HG02571 (cell line): ENCODE measurements at regions not wholly inside any gene's neighbourhood (a gene's known extent, or its start where the extent isn't known, plus 50 kb on each side); places are given as distances from the start of the nearest gene placed in this dataset.
"Not testable (repeated sequence)": the region's sequence is repeated elsewhere in the genome, so short reads cannot be mapped to it uniquely, and the experiment has no call there.

Experiments used
- ATAC-seq: cut with Tn5 transposase; IDR thresholded peaks from one replicate; pipeline ENCODE4 v1.9.1; 2021; ENCODE audit warnings: mild to moderate bottlenecking, moderate library complexity; ENCODE audit not compliant: unreplicated experiment

GRCh38 chr10:52967806-52968795 is 195.5 kb upstream of the MBL2 start:
- ATAC-seq = no peak

- ATAC-seq = no peak
Measured at GRCh38 chr10:52966904-52967303, 194.3 kb upstream of the MBL2 start.

DNA sequence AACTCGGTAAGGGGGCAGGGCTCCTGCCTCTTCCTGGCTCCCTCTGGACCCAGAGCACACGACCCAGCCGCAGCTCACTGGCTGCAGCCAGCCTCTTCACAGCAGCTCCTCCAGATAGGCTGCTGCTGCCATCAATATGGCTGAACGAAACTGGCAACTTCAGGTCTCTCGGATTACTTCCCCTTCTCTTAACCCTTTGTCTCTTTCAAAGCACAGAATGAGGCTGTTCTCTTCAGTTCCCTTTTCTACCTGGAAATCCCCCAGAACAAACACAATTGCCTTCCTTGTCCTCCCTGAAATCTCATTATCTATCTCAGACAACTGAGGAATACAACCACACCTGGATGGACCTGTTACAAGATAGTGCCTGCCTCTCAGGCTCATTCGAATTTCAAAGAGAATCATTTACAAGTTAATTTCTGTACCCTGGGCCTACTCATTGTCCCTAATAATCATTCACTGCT is 193.4 kb upstream of the MBL2 start:
- peak; percentile 98 for ATAC-seq

DNA sequence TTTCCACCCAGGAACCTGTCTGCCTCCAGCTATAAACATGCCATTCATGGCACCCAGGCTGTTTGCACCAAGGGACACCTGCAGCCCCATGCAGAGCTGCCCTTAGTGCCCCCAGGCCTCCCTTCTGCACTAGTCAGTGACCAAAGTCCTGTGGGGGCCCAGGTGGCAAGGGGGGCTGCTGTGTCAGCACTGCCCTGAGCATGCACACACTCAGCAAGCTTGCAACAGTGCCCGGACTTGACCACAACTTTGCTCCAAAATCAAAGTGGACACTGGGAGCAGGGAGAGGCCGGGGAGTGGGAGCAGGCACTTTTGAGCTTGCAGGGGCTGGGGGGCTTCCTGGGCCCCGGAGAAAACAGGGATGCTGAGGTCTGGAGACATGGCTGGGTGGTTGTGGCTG is 192.9 kb upstream of the MBL2 start:
- ATAC-seq = no peak

- no peak for ATAC-seq
Measured at GRCh38 chr10:52961323-52961722, 188.7 kb upstream of the MBL2 start.

DNA sequence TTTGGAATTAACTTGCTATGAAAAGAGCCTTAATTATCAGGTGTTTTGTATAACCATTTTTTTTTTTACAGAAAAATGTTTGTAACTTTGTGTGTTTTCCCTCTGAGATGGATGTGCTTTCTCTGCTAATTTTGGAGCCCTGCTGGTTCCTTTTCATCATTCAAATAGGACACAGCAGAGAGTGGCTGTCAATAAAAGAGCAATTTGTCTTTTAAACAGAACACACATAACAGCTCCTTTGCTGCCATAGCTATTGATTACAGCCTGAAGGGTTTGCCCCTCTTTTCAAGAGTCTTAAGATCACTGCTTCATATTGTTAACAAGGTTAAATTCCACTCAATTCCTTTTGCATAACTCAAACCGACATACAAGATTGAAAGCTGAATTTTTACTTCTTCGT is 187.2 kb upstream of the MBL2 start:
- ATAC-seq = no peak

DNA sequence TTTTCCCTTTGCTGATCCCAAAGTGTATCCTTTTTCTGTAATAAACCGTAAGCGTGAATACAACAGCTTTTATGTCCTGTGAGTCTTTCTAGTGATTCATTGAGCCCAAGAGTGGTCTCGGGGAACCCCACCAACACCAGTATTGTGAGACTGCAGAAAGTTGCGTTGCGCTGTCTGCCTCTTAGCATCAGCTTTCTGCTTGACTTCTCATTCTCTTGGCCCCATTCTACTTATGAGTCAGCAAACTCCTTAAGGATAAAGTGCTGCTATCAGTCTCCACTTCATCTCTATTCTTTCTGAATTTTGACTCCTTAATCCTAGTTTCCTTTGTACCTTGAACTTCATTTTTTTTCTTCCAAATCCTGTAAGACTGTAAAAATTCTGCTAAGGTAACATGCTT is 184.3 kb upstream of the MBL2 start:
- no peak for ATAC-seq

- no peak for ATAC-seq
Measured at GRCh38 chr10:52956461-52956860, 183.9 kb upstream of the MBL2 start.

DNA sequence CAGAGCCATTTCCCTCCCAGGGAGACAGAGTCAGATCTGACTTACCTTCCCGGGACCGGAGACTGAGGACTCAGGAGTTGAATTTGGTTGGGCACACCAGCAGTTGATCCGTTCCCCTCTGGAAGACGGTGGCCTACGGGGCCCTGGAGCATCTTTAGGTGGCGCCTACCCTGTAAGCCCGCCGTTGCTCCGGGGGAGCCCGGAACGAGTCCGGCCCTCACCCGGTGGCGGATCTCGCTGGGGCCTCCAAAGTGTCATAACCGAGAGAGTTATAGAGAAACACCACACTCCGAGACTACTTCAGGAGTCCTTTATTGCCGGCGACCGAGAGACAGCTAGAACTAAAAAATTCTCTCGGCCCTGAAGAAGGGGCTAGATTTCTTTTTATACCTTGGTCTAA is 182.8 kb upstream of the MBL2 start:
- no peak for ATAC-seq

- ATAC-seq = no peak
Measured at GRCh38 chr10:52954407-52954806, 181.8 kb upstream of the MBL2 start.

- ATAC-seq = no peak
Measured at GRCh38 chr10:52952391-52953055, 179.9 kb upstream of the MBL2 start.

DNA sequence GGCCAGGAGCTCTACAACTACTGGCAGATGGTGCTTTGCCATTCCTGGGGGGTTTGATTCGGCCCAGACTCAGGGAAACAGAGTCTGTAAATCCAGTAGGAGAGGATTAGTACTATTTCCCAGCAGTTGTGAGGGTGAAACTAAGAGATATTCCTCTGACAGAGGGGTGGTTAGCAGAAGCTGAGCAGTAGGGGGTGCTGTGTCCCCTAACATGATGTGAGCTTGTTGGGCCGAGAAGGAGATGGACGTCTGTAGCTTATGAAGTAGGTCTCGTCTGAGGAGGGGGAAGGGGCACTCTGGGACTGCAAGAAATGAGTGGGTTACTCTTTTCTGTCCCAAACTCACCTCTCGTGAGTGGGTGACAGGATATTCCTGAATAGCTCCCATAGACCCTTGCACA is 179.2 kb upstream of the MBL2 start:
- peak; percentile 90 for ATAC-seq

GRCh38 chr10:52950578-52950977 is 178.0 kb upstream of the MBL2 start:
- no peak for ATAC-seq

DNA sequence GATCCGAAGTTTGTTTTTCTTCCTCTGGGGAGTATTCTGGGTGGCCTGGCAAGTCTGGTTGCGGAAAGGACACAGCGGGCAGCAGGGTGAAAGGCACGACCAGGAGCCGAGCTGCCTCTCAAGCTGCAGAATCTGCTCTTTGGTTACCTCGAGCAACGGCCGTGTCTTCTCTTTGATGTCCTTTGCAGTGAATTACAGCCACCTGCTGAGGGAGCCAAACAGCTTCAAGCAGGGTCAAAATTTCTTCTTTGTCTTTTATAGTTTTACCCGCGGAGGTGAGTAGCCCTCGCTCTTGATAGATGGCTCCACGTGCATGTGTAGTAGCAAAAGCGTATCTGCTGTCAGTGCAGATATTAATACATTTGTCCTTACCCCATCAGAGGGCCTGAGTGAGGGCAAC is 177.3 kb upstream of the MBL2 start:
- ATAC-seq = no peak

GRCh38 chr10:52946486-52946885 is 173.9 kb upstream of the MBL2 start:
- no peak for ATAC-seq

DNA sequence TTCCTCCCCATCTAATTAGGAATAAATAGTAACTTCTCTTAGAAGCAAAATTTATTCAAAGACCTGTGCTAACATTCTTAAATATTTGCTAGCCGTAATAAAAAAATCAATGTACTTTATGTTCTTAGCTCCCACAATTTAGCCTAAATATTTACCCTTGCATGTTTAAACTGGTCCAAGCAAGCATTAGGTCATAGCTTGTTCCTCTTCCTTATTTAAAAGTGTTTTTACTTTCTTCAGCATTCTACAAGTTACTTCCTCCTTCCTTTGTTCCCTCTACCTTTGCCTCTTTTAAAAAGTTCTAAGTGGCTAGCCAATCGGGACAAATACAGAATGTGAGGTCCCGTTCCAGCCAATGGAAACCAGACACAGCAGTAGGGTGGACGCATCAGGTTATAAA is 172.9 kb upstream of the MBL2 start:
- ATAC-seq = not testable (repeated sequence)

DNA sequence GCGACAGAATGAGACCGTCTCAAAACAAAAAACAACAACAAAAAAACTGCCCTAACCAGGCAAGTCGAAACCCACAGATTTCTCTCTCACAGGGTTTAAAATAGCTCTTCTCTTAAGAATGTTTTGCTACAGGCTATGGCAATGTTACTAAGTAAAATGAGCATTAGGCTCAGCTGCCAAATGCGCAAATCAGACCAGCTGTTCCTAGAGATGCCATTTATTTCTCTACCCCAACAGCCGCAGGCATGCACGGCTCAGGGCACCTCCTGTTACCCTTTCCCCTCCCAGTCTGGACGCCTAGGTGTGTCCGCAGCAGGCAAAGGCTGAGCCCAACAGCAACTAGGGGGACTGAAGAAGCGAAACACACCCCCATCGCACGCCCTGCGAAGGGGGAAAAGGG is 168.3 kb upstream of the MBL2 start:
- no peak for ATAC-seq

- ATAC-seq = no peak
Measured at GRCh38 chr10:52939894-52940293, 167.3 kb upstream of the MBL2 start.

GRCh38 chr10:52933748-52934147 is 161.2 kb upstream of the MBL2 start:
- ATAC-seq = no peak

DNA sequence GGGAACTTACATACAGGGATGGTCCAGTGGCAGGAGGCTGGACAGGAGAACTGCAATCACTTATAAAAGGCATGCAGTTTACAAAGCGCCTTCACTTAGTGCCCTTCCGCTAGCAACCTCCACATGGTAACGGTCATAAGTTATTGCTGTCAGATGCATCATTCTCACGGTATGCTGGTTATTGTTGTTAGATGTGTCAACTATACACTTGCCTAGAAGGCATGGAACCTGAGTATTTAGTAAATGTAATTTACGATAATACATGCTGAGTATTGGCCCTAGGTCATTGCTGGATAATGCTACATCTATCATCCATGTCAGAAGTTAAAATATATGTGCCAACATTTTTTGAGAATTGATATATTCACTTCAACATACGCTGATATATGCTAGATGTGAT is 155.1 kb upstream of the MBL2 start:
- no peak for ATAC-seq

GRCh38 chr10:52923520-52923919 is 150.9 kb upstream of the MBL2 start:
- no peak for ATAC-seq

- no peak for ATAC-seq
Measured at GRCh38 chr10:52918714-52919305, 146.2 kb upstream of the MBL2 start.
